ENCODE measurements at regions not wholly inside any gene's neighbourhood (a gene's known extent, or its start where the extent isn't known, plus 50 kb on each side); places are given as distances from the start of the nearest gene placed in this dataset.

DNA sequence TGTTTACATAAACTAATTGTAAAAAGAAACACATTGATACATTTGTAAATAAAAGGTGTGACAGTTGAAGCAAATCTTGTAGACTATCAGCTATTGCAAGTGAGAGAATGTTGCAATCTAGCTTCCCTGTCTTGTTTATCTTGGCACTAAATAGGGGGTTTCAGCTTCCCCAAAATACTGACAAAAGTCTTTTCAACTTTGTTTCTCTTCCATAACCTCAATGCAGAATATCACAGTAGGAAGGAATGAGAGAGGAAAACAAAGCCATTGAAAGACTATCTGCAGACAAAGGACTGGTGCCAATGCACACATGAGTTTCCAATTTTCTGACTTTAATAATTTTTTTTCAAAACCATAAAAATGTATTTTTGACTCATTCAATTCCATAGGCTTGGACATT is 886.2 kb upstream of the MGAT4C start:
- no peak for DNase-seq

DNA sequence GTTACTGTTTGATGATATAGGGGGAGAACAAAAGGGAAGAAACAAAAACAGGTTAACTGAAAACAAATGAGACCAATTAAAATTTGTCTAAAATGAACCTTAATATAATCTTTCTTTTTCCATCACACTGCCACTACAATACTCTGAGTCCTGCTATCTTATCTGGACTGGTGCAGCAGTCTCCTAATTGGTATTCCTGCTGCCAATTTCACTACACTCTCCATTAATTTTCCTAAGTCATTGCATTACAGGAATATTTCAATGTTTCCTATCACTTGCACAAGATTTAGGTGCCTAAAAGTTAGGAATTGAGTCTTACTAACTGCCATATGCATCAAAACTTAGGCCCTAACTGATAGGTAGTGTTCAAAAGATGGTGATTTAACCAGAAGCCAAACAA is 884.9 kb upstream of the MGAT4C start:
- DNase-seq: no peak

DNA sequence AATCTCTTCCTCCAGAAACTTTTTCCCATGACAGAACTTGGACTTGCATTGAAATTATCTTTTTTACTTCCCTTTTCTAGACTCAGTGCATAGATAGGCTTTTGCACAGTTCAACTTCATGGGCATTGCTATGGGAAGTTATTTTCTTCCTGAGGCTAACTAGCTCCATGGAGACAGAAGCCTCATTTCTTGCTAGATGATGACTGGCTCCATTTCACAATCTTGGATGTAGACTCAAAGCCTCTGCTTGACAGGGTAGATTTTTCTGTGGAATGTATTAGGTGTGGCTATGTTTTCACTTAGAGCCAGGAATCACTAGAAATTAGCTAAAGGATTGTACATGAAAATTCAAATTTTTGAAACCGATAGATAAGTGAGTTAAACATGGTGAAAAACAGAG is 884.1 kb upstream of the MGAT4C start:
- DNase-seq: no peak

DNA sequence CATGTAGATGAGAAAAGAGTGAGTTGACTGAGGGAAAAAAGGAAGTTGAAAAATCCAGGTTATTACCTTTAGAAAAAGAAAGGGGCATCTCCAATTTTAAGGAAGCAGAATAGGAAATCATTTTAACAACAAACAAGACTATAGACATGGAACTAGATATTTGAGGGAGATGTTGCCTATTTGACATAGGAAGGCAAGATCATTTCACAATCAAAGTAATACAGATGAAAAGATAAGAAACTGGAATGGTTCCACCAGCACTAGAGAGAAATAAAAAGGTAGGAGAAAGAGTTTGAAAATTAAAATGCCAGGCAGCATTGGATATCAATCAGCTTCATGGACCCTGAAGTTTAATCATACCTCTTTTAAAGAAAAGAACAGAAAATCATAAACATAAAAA is 881.0 kb upstream of the MGAT4C start:
- DNase-seq: no peak

DNA sequence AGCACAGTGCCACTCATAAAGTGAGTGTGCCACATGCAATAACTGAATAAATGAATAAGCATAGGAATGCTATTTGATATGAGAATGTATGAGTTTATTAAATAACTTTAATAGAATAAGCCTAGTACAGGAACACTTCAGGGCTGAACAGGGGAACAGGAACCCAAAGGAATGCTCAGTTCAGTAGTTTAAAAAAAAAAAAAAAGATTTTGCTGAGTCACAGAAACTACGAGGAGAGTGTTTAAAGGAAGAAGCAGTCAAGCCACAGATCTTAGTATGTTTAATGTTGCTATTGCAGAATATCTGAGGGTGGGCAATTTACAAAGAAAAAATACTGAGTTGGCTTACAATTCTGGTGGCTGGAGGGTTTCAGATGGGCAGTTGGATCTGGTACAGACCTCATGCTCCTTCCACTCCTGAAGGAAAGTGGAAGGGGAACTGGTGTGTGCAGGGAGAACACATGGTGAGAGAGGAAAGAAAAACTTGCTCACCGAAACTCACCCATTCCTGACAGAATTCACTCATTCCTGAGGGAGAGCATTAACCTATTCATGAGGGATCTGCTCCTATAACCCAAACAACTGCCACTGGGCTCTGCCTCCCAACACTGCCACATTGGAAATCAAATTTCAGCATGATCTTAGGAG is 880.3 kb upstream of the MGAT4C start:
- DNase-seq: no peak

DNA sequence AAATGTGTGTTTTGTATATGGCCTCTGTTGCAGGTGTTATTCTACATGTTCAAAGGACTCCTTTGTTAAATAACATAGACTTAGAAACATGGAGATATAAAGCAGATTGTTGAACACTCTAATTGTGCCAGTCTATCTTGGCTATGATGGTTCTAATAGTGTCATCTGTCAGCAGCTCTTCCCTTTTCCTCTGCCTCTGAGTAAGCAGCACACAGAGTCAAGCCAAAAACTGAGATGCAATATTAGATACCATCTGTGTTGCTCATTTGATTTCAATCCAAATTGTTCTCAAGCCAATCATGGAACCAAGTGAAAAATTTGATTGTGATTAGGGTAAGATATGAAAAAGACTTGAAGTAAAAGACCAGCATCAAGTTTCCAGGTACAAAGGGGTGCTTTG is 871.1 kb upstream of the MGAT4C start:
- DNase-seq: no peak

DNA sequence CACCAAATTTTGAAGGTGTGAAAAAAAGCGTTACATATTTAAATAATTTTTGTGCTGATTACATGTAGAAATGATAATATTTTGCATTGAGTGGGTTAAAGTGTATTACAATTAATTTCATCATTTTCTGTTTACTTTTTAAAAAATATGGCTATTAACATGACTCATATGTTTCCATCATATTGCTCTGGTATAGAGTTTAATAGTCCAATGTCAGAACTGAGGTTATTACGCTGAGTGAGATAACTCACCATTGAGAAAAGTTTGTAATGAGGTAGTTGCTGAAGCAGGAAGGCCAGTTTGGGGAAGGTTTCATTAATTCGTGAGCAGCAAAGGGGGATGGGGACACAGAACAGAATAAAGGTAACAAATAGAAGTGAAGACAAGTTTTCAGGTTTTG is 865.7 kb upstream of the MGAT4C start:
- DNase-seq: no peak

DNA sequence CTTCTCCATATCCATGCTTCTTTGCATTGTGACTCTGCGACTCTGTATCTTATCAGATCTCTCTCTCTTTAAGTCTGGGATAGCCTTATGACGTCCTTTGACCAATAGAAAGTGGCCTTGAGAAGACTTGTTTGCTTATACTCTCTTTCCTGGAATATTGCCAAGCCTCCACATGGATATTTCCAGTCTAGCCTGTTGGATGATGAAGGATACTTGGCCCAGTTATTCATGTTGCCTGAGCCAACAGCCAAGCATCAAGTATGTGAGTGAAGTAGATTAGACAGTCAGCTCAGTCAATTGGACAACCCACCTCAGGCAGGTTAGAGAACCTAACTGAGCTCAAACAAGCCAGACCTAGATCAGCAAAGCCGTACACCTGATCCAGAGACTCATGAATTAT is 864.2 kb upstream of the MGAT4C start:
- no peak for DNase-seq

DNA sequence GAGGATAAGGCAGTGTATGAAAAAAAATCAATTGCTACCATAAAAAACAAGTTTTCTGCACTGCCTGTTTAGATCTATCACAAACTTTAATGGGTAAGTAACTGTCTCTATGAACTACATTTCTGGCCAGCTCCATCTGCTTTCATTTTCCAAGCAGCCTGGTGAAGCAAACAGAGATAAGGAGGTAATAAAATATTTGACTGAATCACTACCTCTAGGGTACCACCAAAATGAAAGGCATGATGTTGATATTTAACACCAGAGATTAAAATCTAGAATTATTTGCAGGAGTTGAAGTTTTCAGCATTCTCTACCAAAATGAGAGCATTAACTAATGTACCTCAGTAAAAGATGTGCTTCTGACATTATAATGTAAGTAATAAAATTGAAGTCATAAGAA is 863.5 kb upstream of the MGAT4C start:
- DNase-seq: no peak

DNA sequence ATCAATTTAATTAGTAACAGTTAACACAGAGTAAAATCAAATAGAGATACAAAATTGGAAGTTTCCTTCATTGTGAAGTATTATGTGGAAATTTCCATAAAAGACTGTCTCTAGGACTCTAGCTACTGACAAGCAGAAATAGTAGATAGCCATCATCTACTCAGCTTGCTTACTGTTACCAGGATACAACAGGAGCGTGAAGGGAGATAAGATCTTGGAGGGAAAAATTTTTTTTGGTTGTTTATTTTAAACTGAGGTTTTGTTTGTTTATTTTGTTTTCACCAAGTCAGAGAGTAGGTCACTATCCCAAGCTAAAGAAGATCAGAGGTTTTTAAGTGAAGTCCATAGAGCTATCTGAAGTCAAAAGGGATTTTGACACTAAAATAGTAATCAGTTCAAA is 861.3 kb upstream of the MGAT4C start:
- no peak for DNase-seq

DNA sequence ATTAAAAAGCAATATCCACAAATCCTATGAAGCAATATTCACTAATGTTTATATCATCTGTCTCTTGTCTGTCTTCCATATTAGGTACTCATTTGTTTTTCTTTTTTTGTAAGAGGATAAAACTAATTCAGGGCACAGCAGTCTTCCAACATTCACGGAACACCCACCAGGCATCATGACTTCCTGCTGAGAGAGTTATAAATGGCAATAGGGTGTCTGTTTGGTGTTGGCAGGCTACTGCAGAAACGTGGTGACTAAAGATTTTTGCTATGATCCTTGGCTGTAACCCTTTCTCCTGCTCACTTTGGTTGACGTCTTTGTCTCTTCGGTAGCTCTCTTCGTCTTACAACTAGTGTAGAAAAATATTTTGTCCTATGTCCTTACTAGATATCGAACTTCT is 860.6 kb upstream of the MGAT4C start:
- DNase-seq: no peak

DNA sequence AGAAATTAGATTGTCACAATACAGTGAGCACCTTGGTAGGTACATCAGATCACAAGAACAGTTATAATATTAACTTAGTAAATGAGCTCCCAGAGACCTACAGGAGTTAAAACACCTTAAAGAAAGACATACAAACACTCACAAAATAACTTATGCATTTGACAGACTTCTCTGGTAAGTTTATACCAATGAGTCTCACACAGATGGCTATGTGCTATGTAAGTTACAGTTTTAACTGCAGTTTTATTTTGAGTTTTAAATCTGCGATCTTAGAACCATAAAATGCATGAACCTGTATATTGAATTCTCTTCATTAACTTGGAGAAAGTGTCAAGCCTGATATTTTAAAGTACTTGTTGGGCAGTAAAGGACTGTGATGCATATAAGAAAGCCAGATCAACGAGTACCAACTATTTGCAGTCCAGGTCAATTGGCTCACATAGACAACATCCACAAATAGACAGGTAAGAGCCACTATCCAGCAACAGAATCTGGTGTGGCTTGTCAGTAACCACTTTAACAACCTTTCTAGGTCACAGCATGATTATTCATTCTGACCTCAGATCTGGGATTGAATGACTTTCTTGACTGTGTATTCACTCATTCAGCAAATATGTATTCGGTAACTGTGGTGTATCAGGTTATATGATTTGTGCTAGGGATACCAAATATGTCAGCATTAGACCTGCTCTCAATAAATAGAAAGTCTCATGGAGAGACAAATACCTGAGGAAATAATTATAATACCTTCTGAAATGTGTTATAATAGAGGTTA is 856.6 kb upstream of the MGAT4C start:
- no peak for DNase-seq

DNA sequence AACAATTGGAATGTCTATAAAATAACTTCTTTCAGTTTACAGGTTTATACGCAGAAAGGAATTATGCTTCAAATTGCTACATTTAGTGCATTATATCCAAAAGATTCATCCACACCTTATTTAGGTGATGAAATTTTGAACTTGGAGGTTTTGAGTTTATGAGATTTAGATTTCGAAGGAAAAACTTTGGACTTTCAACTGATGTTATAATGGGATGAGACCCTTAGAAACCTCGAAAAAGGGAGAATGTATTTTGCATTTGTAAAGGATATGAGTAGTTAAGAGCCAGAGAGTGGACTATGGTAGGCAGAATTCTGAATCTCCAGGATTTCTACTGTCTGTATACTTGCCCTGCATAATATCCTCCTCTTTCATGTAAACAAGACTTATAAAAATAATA is 851.6 kb upstream of the MGAT4C start:
- no peak for DNase-seq

DNA sequence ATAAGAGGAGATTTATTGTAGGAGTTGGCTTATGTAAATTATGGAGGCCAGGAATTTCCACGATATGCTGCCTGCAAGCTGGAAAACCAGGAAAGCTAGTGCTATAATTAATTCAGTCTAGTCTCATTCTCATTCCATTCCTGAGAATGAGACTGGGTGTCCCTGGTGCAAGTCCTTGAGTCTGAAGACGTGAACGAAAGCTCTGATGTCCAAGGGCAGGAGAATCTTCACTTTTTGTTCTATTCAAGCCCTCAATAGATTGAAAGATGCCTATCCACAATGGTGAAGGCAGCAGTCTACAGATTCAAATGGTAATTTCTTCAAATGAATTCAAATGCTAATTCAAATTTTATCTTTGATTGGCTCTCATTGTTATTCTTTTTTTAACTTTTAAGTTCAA is 851.1 kb upstream of the MGAT4C start:
- DNase-seq: no peak

DNA sequence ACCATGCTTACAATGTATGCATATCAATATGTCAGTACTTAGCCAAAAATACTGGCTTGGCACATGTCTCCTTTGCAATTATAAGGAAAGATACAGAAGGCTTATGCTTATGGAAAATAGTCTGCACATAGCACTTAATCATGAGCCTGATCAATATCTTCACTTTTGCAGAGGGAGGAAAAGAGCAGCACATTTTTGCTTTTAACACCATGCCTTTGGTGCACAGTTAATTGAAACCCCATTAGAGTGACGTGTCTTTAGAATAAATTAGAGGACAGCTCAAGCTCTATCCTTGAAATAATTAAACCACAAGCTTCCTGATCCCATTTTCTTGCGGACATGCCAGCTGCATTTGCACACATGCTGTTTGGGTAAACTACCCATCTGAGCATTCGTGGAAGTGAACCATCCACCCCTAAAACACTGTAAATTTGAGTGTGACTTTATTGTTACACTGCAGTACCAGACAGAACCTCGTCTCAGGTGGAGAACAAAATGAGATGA is 839.9 kb upstream of the MGAT4C start:
- DNase-seq: no peak

DNA sequence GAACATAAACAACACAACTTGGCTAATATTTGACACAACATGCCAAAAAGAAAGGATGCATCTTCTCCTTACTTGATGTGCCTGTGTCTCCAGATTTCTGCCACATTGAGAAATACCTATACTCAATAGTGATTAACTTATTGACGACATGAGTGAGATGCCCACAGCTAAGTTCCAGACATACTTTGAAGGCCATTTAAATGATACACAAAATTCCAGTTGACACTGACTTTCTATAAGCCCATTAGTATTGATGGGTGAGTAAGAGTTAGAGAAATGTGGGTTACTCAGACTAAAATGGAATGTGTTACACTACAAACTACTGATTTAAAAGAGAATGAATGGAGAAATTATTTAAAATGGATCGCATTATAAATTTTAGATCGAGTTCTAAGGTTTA is 838.2 kb upstream of the MGAT4C start:
- no peak for DNase-seq

DNA sequence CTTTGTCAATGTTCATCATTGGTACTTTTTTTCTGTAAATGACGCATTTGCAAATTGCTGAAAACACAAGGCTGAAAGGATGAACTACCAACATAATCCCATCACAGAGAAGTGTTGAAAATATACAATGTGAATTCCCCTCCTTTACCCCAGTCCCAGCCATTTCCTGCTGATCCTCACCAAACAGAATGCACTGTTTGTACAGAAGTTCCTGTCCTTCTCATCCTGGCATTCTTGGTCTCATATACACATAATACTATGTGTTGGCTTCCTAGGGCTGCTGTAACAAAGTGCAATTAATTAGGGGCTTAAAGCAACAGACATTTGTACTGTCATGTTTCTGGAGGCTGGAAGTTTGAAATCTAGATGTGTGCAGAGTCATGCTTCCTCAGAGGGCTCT is 836.2 kb upstream of the MGAT4C start:
- DNase-seq: no peak

DNA sequence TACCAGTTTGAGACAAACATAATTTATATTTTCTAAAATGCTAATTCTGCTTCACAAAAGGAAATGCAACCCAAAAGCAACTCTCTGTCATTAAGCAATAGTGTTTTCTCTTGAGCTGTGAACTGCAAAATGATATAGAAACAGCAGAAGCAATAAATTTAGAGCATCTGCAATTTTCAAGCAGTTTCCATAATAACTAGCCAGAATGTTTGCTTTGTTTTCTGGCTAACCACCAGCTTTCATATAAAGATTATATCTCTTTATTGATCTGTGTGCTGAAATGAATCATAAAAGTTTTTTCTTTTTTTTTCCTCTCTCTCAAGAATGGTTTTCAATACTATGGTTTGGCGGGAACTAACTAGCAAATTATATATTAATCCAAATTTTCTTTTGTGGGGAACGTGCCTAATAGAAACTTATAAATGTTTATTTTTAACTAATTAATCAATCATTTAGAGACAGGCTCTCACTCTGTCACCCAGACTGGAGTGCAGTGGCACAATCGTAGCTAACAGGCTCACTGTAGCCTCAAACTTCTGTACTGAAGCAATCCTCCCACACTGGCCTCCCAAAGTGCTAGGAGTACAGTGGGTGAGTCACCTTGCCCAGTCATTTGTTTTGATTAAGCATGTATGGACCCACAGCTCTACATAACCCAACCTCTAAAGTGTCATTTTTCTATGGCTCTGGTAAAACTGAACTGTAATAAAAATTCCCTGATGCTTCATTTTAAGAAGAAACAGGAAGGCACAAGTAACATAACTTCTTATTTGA is 830.1 kb upstream of the MGAT4C start:
- DNase-seq: no peak

DNA sequence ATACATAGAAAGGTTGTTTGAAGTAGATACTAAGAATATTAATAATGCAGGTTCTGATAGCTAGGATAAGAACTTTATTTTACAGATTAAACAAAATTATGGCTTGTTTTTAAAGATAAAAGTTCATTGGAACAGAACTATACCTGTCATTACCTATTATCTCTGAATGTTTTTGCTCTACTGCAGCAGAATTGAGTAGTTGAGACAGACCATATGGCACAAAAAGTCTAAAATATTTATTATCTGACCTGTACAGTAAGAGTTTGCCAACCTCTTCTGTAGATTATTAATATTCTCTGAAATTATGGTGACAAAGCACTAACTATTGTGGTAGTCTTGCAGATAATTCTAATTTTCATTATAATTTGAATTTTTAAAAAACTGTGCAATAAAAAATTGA is 829.1 kb upstream of the MGAT4C start:
- DNase-seq: no peak

DNA sequence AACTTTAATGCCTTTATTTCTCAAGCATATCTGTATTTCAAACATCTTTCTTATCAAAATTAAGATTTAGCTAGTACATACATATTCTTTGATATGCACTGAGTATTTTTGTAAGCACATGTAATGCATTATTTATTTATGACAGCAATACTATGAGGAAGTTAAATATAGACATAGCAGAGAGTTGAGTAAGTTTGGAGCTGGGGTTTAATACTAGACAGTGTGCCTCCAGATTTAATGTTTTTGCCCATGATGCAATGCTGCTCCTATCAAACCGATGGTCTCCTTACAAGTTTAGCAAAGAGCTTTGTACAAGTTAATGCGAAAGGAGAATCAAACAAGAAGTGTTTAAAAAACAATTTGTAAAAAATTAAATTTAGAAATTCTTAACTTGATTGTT is 826.6 kb upstream of the MGAT4C start:
- DNase-seq: no peak

DNA sequence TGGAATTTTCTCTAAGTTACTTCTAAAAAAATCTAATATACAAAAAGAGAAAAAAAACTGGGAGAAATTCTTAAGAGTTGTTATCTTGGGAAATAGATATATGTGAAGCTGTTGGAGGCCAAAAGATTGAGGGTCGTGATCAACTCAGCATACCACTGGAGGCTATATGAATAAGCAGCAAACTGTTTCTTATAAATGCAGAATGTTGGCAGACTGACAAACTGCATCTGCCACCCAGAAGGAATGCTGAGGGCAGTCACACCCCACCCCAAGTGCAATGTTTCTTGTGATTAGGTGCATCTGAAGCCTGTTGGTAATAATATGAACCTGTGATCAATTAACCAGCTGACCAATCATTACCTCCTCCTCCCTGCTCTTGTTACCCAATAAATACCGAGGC is 818.6 kb upstream of the MGAT4C start:
- DNase-seq: no peak

DNA sequence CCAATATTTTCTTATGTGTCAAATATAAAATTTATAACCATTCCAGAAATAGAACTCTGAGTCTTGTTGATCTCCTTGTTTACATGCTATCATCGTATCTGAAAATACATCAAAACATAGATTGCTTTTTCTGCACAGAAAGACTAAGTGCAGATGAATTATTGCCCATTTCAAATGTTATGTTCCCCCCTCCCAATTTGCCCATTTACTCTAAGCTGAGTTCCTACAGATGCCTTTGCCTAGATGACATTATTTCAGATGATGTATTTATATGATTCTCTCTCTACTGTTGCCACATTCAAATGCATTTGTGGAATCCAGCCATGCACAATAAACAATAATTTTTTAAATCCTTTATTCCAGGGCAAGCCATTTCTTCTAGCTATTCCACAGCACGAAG is 810.1 kb upstream of the MGAT4C start:
- DNase-seq: no peak

DNA sequence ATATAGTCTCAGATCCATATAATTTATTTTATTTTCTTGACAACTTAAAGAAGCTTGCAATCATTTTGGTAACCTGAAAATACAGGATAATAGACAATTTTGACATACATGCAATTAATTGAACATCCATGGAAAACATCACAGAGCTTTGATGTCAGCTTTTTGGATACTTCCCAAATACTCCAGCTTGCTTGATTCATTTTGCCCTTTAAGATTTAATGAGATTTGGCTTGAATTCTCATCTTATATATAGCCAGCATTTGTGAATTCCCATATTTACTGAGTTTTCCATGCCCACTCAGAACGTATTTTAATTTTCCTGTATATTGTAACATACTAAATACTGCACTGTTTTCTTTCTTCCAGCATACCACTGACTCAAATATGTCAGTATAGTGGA is 803.0 kb upstream of the MGAT4C start:
- no peak for DNase-seq

DNA sequence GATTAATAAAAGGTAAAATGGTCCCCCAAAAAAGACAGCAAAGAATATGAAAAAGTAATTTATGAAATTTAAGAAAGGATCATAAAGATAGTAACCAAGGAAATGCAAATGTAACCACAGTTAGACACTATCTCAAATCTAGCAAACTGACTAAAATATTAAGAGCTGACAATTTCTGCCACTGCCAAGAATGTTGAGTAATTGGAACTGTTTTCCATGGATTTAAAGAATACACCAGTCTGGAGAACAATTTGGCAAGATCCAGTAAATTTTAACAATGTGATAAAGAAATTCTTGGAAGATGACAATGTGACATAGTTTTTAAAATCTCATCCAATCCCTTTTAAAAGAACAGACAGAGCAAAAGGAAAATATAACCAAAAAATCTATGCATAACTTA is 798.0 kb upstream of the MGAT4C start:
- DNase-seq: no peak

Data from NCI-H2171 (cell line).